Activated CD4-positive, alpha-beta memory T cell treated with anti-CD3 and anti-CD28 coated beads for 36 hours (primary cell): ENCODE measurements at regions not wholly inside any gene's neighbourhood (a gene's known extent, or its start where the extent isn't known, plus 50 kb on each side); places are given as distances from the start of the nearest gene placed in this dataset.

Source experiments
- CTCF ChIA-PET: fragments of 350-600 bp; sonication (Branson Sonifier 250); formaldehyde crosslinking; loops from one replicate; lab custom pipeline; 2021; ENCODE audit warnings: antibody characterized with exemption, inconsistent platforms; lab: Charles Lee
- POLR2A ChIA-PET: fragments of 350-600 bp; sonication (Branson Sonifier 250); formaldehyde crosslinking; loops from one replicate; lab custom pipeline; 2021; ENCODE audit warnings: antibody characterized with exemption; lab: Charles Lee
- DNase-seq: peaks from one replicate; pipeline ENCODE4 v3.0.0-alpha.2; 2020
- H3K27ac Mint-ChIP-seq: one replicate; pipeline ENCODE4 v1.8.0; 2021; ENCODE audit warnings: mixed read lengths
- H3K27me3 Mint-ChIP-seq: one replicate; pipeline ENCODE4 v1.8.0; 2021; ENCODE audit warnings: mixed read lengths
- H3K36me3 Mint-ChIP-seq: one replicate; pipeline ENCODE4 v1.8.0; 2021; ENCODE audit warnings: mixed read lengths
- H3K4me1 Mint-ChIP-seq: one replicate; pipeline ENCODE4 v1.8.0; 2021; ENCODE audit warnings: low read depth, mixed read lengths
- H3K4me3 Mint-ChIP-seq: one replicate; pipeline ENCODE4 v1.8.0; 2021; ENCODE audit warnings: mild to moderate bottlenecking, mixed read lengths
- H3K9me3 Mint-ChIP-seq: one replicate; pipeline ENCODE4 v1.8.0; 2021; ENCODE audit warnings: mixed read lengths
- intact Hi-C: fragments of 100-400 bp; cut with micrococcal nuclease; formaldehyde crosslinking; loops from one replicate; pipeline ENCODE4 v1.15.1; 2023

DNA sequence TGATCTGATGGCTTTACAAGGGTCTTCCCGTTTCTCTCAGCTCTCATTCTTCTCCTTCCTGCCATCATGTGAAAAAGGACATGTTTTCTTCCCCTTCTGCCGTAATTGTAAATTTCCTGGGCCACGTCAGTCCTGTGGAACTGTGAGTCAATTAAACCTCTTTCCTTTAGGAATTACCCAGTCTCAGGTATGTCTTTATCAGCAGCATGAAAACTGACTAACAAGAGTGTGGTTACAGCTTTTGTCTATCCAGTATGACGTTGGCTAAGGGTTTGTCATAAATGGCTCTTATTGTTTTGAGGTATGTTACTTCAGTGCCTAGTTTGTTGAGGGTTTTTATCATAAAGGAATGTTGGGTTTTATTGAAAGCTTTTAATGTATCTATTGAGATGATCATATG, 501.6 kb downstream of the CAAP1 start:
- Mint-ChIP-seq H3K4me3 (no peak overlapping the region), H3K4me1 (no peaks in the 10 kb centered on the region)

GRCh38 chr9:26375448-26375847, 517.2 kb downstream of the CAAP1 start:
- no peak overlapping the region for H3K27ac Mint-ChIP-seq
- peaks cover 12% of the 10 kb centered on the region for H3K9me3 Mint-ChIP-seq
- no peak overlapping the region for H3K4me3 Mint-ChIP-seq
- DNase-seq: no peak
- no peaks in the 10 kb centered on the region for H3K4me1 Mint-ChIP-seq
- no peaks in the 10 kb centered on the region for H3K36me3 Mint-ChIP-seq
- intact Hi-C loops: no loop called here
- H3K27me3 Mint-ChIP-seq: no peaks in the 10 kb centered on the region
- ChIA-PET POLR2A (no interaction called here), CTCF (no interaction called here)

More for the DNA sequence above, 501.6 kb downstream of the CAAP1 start:
- intact Hi-C loops: no loop called here
- no peaks in the 10 kb centered on the region for H3K27me3 Mint-ChIP-seq
- H3K36me3 Mint-ChIP-seq: no peaks in the 10 kb centered on the region
- H3K27ac Mint-ChIP-seq: no peak overlapping the region
- DNase-seq: no peak
- H3K9me3 Mint-ChIP-seq: peaks cover 30% of the 10 kb centered on the region
- CTCF ChIA-PET: no interaction called here
- POLR2A ChIA-PET: no interaction called here

DNA sequence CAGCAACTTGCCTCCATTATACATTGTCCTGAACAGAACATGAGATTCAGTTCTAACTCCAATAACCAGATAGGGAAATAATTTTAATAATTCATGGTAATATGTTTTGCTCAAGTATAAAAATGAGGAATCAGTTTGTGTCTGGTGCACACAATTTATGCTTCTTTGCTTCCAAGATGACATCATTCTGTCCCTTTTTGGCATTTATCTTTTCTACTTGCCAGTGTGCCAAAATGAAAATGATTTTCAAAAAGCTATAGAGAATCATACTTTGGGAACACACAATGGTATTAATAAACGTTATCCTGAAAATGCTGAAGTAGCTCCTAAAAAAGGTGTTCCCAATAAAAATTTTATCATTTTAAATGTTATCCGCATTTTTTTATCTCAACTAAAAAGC, 519.0 kb downstream of the CAAP1 start:
- DNase-seq: no peak
- no peak overlapping the region for H3K27ac Mint-ChIP-seq
- H3K4me1 Mint-ChIP-seq: no peaks in the 10 kb centered on the region
- intact Hi-C loops: no loop called here
- no peak overlapping the region for H3K4me3 Mint-ChIP-seq
- ChIA-PET CTCF (no interaction called here), POLR2A (no interaction called here)
- peaks cover 15% of the 10 kb centered on the region for H3K9me3 Mint-ChIP-seq
- no peaks in the 10 kb centered on the region for H3K27me3 Mint-ChIP-seq
- H3K36me3 Mint-ChIP-seq: no peaks in the 10 kb centered on the region

- Mint-ChIP-seq H3K4me1 (no peaks in the 10 kb centered on the region), H3K4me3 (no peak overlapping the region), H3K27me3 (no peaks in the 10 kb centered on the region), H3K9me3 (peaks cover 9% of the 10 kb centered on the region), H3K36me3 (no peaks in the 10 kb centered on the region), H3K27ac (no peak overlapping the region)
- intact Hi-C loops: no loop called here
- DNase-seq: no peak
- ChIA-PET POLR2A (no interaction called here), CTCF (no interaction called here)
Measured at GRCh38 chr9:26371236-26371635, 521.4 kb downstream of the CAAP1 start.

DNA sequence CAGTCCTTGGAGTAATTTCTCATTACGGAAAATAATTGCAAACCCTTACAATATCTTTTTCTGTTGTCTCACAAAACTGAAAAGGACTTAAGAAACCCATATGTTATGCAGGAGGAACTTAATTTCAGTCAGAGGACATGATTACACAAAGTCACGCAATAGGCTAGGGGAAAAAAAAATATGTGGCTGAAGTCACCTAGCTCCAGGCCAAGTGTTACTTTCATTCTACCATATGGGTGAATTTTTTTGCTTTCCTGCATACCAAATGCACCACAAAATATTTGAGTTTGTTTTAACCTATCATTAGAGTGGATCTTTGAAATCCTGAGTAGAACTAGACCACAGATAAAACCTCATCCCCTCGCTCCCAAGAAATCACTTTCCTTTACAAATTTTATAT, 523.5 kb downstream of the CAAP1 start:
- DNase-seq: no peak
- intact Hi-C loops: no loop called here
- no peak overlapping the region for H3K4me3 Mint-ChIP-seq
- peaks cover 12% of the 10 kb centered on the region for H3K9me3 Mint-ChIP-seq
- H3K4me1 Mint-ChIP-seq: no peaks in the 10 kb centered on the region
- no peak overlapping the region for H3K27ac Mint-ChIP-seq
- ChIA-PET POLR2A (no interaction called here), CTCF (no interaction called here)
- no peaks in the 10 kb centered on the region for H3K36me3 Mint-ChIP-seq
- H3K27me3 Mint-ChIP-seq: no peaks in the 10 kb centered on the region

GRCh38 chr9:26368241-26368640, 524.4 kb downstream of the CAAP1 start:
- peaks cover 12% of the 10 kb centered on the region for H3K9me3 Mint-ChIP-seq
- H3K27me3 Mint-ChIP-seq: no peaks in the 10 kb centered on the region
- DNase-seq: no peak
- CTCF ChIA-PET: no interaction called here
- intact Hi-C loops: no loop called here
- POLR2A ChIA-PET: no interaction called here
- H3K36me3 Mint-ChIP-seq: no peaks in the 10 kb centered on the region
- H3K4me3 Mint-ChIP-seq: no peak overlapping the region
- no peaks in the 10 kb centered on the region for H3K4me1 Mint-ChIP-seq
- no peak overlapping the region for H3K27ac Mint-ChIP-seq

GRCh38 chr9:26361010-26361409, 531.6 kb downstream of the CAAP1 start:
- H3K27me3 Mint-ChIP-seq: no peaks in the 10 kb centered on the region
- POLR2A ChIA-PET: no interaction called here
- H3K27ac Mint-ChIP-seq: no peak overlapping the region
- H3K4me1 Mint-ChIP-seq: no peaks in the 10 kb centered on the region
- no peak overlapping the region for H3K4me3 Mint-ChIP-seq
- H3K36me3 Mint-ChIP-seq: no peaks in the 10 kb centered on the region
- intact Hi-C loops: no loop called here
- peaks cover 18% of the 10 kb centered on the region for H3K9me3 Mint-ChIP-seq
- no peak for DNase-seq
- CTCF ChIA-PET: no interaction called here

DNA sequence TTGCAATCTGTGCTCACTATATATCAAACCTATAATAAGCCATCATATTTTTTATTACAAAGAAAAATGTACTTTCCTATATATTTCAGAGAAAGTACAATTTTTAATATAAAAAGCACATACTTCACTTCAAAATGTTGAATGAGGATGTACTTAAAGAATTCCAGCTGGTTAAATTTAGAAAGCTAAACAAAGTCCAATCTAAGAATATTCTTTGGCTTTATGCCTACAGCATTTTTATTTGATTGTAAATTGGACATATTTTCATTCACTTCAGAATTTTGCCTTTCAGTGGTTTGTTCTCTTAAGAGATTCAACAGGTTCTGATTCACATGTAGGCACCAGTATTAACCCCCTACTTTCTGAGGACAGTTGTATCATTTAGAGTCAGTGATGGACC, 533.8 kb downstream of the CAAP1 start:
- Mint-ChIP-seq H3K4me1 (no peaks in the 10 kb centered on the region), H3K4me3 (no peak overlapping the region), H3K9me3 (peaks cover 11% of the 10 kb centered on the region), H3K27me3 (no peaks in the 10 kb centered on the region), H3K27ac (no peak overlapping the region), H3K36me3 (no peaks in the 10 kb centered on the region)
- DNase-seq: no peak
- intact Hi-C loops: no loop called here
- ChIA-PET CTCF (no interaction called here), POLR2A (no interaction called here)

DNA sequence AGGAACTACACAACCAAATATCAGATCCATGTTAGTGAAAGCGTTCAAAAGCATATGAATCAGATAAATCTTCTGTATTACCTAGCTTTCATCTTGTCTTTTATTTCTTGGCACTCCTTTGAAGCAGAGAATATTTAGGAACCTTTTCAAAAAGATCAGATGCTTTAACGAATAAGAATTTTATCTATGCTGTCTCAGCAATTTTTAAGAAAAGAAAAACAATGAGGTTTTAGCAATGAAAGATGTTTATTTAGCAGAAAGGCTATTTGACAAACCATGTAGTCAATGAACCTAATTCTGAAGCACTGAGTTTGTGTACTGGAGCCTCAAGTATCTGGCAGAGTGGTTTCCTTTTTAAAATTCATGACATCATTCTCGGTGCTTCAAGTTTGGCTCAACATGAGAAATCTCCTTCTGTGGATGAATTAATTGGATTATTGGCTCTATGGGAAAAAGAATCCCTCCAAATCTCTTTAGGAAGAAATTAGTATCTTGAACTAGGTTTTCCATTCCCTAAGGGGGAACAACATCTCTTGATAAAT, 534.7 kb downstream of the CAAP1 start:
- no peak overlapping the region for H3K27ac Mint-ChIP-seq
- no peaks in the 10 kb centered on the region for H3K4me1 Mint-ChIP-seq
- ChIA-PET POLR2A (no interaction called here), CTCF (no interaction called here)
- no peak overlapping the region for H3K4me3 Mint-ChIP-seq
- H3K36me3 Mint-ChIP-seq: no peaks in the 10 kb centered on the region
- peaks cover 11% of the 10 kb centered on the region for H3K9me3 Mint-ChIP-seq
- intact Hi-C loops: no loop called here
- DNase-seq: no peak
- H3K27me3 Mint-ChIP-seq: no peaks in the 10 kb centered on the region

- Mint-ChIP-seq H3K4me1 (no peaks in the 10 kb centered on the region), H3K27ac (no peak overlapping the region), H3K27me3 (no peaks in the 10 kb centered on the region), H3K9me3 (peaks cover 17% of the 10 kb centered on the region), H3K4me3 (no peak overlapping the region), H3K36me3 (no peaks in the 10 kb centered on the region)
- CTCF ChIA-PET: no interaction called here
- DNase-seq: no peak
- intact Hi-C loops: no loop called here
- POLR2A ChIA-PET: no interaction called here
Measured at GRCh38 chr9:26356491-26356890, 536.1 kb downstream of the CAAP1 start.

GRCh38 chr9:26346942-26347477, 545.6 kb downstream of the CAAP1 start:
- CTCF ChIA-PET: no interaction called here
- H3K4me3 Mint-ChIP-seq: no peak overlapping the region
- no peaks in the 10 kb centered on the region for H3K4me1 Mint-ChIP-seq
- no peaks in the 10 kb centered on the region for H3K36me3 Mint-ChIP-seq
- POLR2A ChIA-PET: no interaction called here
- intact Hi-C loops: no loop called here
- no peaks in the 10 kb centered on the region for H3K27me3 Mint-ChIP-seq
- H3K27ac Mint-ChIP-seq: no peak overlapping the region
- H3K9me3 Mint-ChIP-seq: peaks cover 29% of the 10 kb centered on the region
- DNase-seq: no peak

DNA sequence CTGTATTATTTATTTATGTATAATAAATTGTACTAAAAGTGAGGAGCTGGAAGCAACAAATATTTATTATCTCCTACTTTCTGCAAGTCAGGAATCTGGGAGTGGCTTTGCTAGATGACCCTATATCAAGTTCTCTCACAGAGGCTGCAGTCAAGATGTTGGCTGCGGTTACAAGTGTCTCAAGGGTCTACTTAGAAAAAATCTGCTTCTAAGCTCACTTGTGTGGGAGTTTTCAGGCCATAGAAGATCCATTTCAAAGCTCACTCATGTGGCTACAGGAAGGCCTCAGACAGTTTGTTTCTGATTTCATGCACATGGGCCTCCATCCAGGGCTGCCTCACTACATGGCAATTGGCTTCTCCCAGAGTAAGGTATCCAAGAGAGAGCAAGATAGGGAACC, 551.1 kb downstream of the CAAP1 start:
- Mint-ChIP-seq H3K27ac (no peak overlapping the region), H3K4me1 (no peaks in the 10 kb centered on the region), H3K9me3 (peaks cover 23% of the 10 kb centered on the region), H3K4me3 (no peak overlapping the region), H3K27me3 (no peaks in the 10 kb centered on the region), H3K36me3 (no peaks in the 10 kb centered on the region)
- ChIA-PET POLR2A (no interaction called here), CTCF (no interaction called here)
- intact Hi-C loops: no loop called here
- DNase-seq: no peak

- Mint-ChIP-seq H3K27ac (no peak overlapping the region), H3K4me1 (no peaks in the 10 kb centered on the region), H3K9me3 (peaks cover 14% of the 10 kb centered on the region), H3K27me3 (no peaks in the 10 kb centered on the region), H3K36me3 (no peaks in the 10 kb centered on the region), H3K4me3 (no peak overlapping the region)
- intact Hi-C loops: no loop called here
- DNase-seq: no peak
- CTCF ChIA-PET: no interaction called here
- POLR2A ChIA-PET: no interaction called here
Measured at GRCh38 chr9:26339796-26340195, 552.8 kb downstream of the CAAP1 start.
